Small intestine (tissue), 7 donors: ENCODE measurements at regions not wholly inside any gene's neighbourhood (a gene's known extent, or its start where the extent isn't known, plus 50 kb on each side); places are given as distances from the start of the nearest gene placed in this dataset.
"Not testable (repeated sequence)": the region's sequence is repeated elsewhere in the genome, so short reads cannot be mapped to it uniquely, and the experiment has no call there.

Experiments
- DNase-seq, 2 donors: peaks; one replicate each; pipeline versions ENCODE4 v3.0.0 to v3.0.0-alpha.2; 2013
- FAIRE-seq: peaks from 2 replicates; lab custom pipeline; 2012; peaks lifted over from hg19 to GRCh38; lab: Jason Lieb, UNC
- H3K27ac ChIP-seq, 3 donors: one replicate each; pipeline ENCODE4 v1.5.1; 2013; ENCODE audit warnings: low read length in 2 of 3, mild to moderate bottlenecking in 2 of 3, control low read depth in 1 of 3, inconsistent platforms in 1 of 3, low read depth in 1 of 3, moderate library complexity in 1 of 3
- H3K27me3 ChIP-seq, 3 donors: one replicate each; pipeline ENCODE4 v1.6.1; 2013; ENCODE audit warnings: low read length in 3 of 3, inconsistent platforms in 1 of 3; ENCODE audit not compliant: control insufficient read depth in 3 of 3, insufficient read depth in 3 of 3
- H3K36me3 ChIP-seq, 3 donors: one replicate each; pipeline ENCODE4 v1.6.1; 2013; ENCODE audit warnings: low read length in 3 of 3, inconsistent platforms in 1 of 3, low read depth in 1 of 3, mild to moderate bottlenecking in 1 of 3, moderate library complexity in 1 of 3; ENCODE audit not compliant: control insufficient read depth in 3 of 3, insufficient read depth in 2 of 3
- H3K4me1 ChIP-seq, 3 donors: one replicate each; pipeline ENCODE4 v1.6.1; 2013; ENCODE audit warnings: low read length in 2 of 3, inconsistent platforms in 1 of 3, low read depth in 1 of 3, mild to moderate bottlenecking in 1 of 3, moderate library complexity in 1 of 3; ENCODE audit not compliant: control insufficient read depth in 3 of 3, insufficient read depth in 2 of 3
- H3K4me3 ChIP-seq, 3 donors: one replicate each; pipeline ENCODE4 v1.5.1; 2013; ENCODE audit warnings: low read length in 3 of 3, control low read depth in 1 of 3, inconsistent platforms in 1 of 3, low read depth in 1 of 3, mild to moderate bottlenecking in 1 of 3, moderate library complexity in 1 of 3
- H3K9me3 ChIP-seq, 2 donors: one replicate each; pipeline ENCODE4 v1.6.1; 2013; ENCODE audit warnings: low read depth in 1 of 2, low read length in 1 of 2; ENCODE audit not compliant: control insufficient read depth in 2 of 2, insufficient read depth in 1 of 2
- WGBS, 3 donors: extraction: QIAGEN DNeasy Blood & Tissue Kit; methylation state at CpG; one replicate each; pipeline ENCODE4 v1.1.7; 2013; 5-methylcytosine and 5-hydroxymethylcytosine counted together
- donor health status: healthy with polysubstance abuse.
- donor health status: control.
- donor health status: control.
- donor health status: Bipolar disorder and iron deficiency.
- donor health status: healthy.

- DNase-seq, result peak in 1 of 2 donors; percentile 60
- not testable (repeated sequence) for H3K36me3 ChIP-seq, H3K27me3 ChIP-seq, H3K27ac ChIP-seq, H3K9me3 ChIP-seq, FAIRE-seq, H3K4me1 ChIP-seq
- peak overlapping the region; percentile 49 to 85 (median 52) for H3K4me3 ChIP-seq
- 1% methylated on average over 24 to 81 of the region's 81 CpGs for WGBS, 3 donors
Measured at GRCh38 chr17:30709561-30710275, 114.8 kb downstream of the CRLF3 start.

GRCh38 chr17:30709096-30709495 is 115.4 kb downstream of the CRLF3 start:
- 1 to 4% (median 1%) methylated on average over 5 to 64 of the region's 64 CpGs for WGBS, 3 donors
- H3K4me1 ChIP-seq, H3K36me3 ChIP-seq, H3K9me3 ChIP-seq, H3K27me3 ChIP-seq, FAIRE-seq: not testable (repeated sequence)
- peak overlapping the region in 1 of 3 donors; percentile 82 for H3K27ac ChIP-seq
- H3K4me3 ChIP-seq, result peak overlapping the region; percentile 49 to 85 (median 60)
- DNase-seq, result peak in 1 of 2 donors; percentile 61

- H3K27me3 ChIP-seq, FAIRE-seq, H3K4me1 ChIP-seq, H3K36me3 ChIP-seq, H3K9me3 ChIP-seq: not testable (repeated sequence)
- peak; percentile 71 to 90 for DNase-seq
- 0% methylated on average over 54 to 75 of the region's 75 CpGs for WGBS, 3 donors
- peak overlapping the region; percentile 46 to 82 (median 73) for H3K27ac ChIP-seq
- peak overlapping the region; percentile 49 to 85 (median 60) for H3K4me3 ChIP-seq
Measured at GRCh38 chr17:30708241-30709078, 116.0 kb downstream of the CRLF3 start.

GRCh38 chr17:30707724-30708240 is 116.7 kb downstream of the CRLF3 start:
- peak overlapping the region; percentile 49 to 85 (median 60) for H3K4me3 ChIP-seq
- WGBS, 3 donors, result 0 to 2% (median 1%) methylated on average over 18 of the region's 18 CpGs
- H3K4me1 ChIP-seq, H3K27me3 ChIP-seq, H3K9me3 ChIP-seq, H3K36me3 ChIP-seq, FAIRE-seq: not testable (repeated sequence)
- peak in 1 of 2 donors; percentile 44 for DNase-seq
- peak overlapping the region; percentile 46 to 82 (median 73) for H3K27ac ChIP-seq

GRCh38 chr17:30706461-30707335 is 117.8 kb downstream of the CRLF3 start:
- not testable (repeated sequence) for H3K4me3 ChIP-seq, H3K4me1 ChIP-seq, H3K9me3 ChIP-seq, H3K36me3 ChIP-seq, H3K27ac ChIP-seq, H3K27me3 ChIP-seq, DNase-seq, FAIRE-seq
- 50% methylated on average over 11 of the region's 11 CpGs for WGBS, 3 donors

- H3K4me3 ChIP-seq, H3K27ac ChIP-seq, H3K9me3 ChIP-seq, H3K27me3 ChIP-seq, H3K4me1 ChIP-seq, FAIRE-seq, H3K36me3 ChIP-seq: not testable (repeated sequence)
- DNase-seq, result peak in 1 of 2 donors; percentile 38
- 5 to 6% (median 5%) methylated on average over 26 to 41 of the region's 41 CpGs for WGBS, 3 donors
Measured at GRCh38 chr17:30706004-30706403, 118.5 kb downstream of the CRLF3 start.

- H3K4me1 ChIP-seq, result no peaks in the 10 kb centered on the region
- 59 to 61% (median 60%) methylated on average over 7 of the region's 7 CpGs for WGBS, 3 donors
- H3K9me3 ChIP-seq, result no peaks in the 10 kb centered on the region
- H3K27ac ChIP-seq, result no peak overlapping the region
- no peak for DNase-seq
- no peak for FAIRE-seq
- H3K27me3 ChIP-seq, result no peaks in the 10 kb centered on the region
- no peaks in the 10 kb centered on the region for H3K36me3 ChIP-seq
- no peak overlapping the region for H3K4me3 ChIP-seq
Measured at GRCh38 chr17:30701498-30701989, 122.9 kb downstream of the CRLF3 start.

GRCh38 chr17:30700833-30701232 is 123.7 kb downstream of the CRLF3 start:
- not testable (repeated sequence) for FAIRE-seq

More at GRCh38 chr17:30700833-30701232, 123.7 kb downstream of the CRLF3 start:
- not testable (repeated sequence) for H3K36me3 ChIP-seq, H3K27me3 ChIP-seq, DNase-seq, H3K27ac ChIP-seq, H3K4me3 ChIP-seq, H3K9me3 ChIP-seq, H3K4me1 ChIP-seq
- WGBS, 3 donors, result 25 to 55% (median 35%) methylated on average over 9 of the region's 11 CpGs
